HEK293T (cell line): ENCODE measurements at regions not wholly inside any gene's neighbourhood (a gene's known extent, or its start where the extent isn't known, plus 50 kb on each side); places are given as distances from the start of the nearest gene placed in this dataset.

Experiments
- CTCF ChIA-PET: fragments of 350-600 bp; formaldehyde crosslinking; extraction: SDS; loops from one replicate; lab custom pipeline; 2021; ENCODE audit warnings: antibody characterized with exemption, inconsistent platforms; lab: Yijun Ruan, JAX
- POLR2A ChIA-PET: fragments of 350-600 bp; formaldehyde crosslinking; extraction: SDS; loops from one replicate; lab custom pipeline; 2020; ENCODE audit warnings: antibody characterized with exemption, inconsistent platforms; lab: Yijun Ruan, JAX
- DNase-seq: peaks from one replicate; pipeline ENCODE4 v3.0.0; 2012; ENCODE audit warnings: mixed read lengths; ENCODE audit errors: extremely low spot score
- ARNT ChIP-seq: fragments of 450-650 bp; IDR thresholded peaks from 2 replicates; pipeline ENCODE4 v1.6.1; 2017; ENCODE audit warnings: mild to moderate bottlenecking
- BHLHE40 ChIP-seq: fragments of 450-650 bp; IDR thresholded peaks from 2 replicates; pipeline ENCODE4 v1.6.1; 2016; ENCODE audit warnings: mild to moderate bottlenecking, moderate library complexity, borderline replicate concordance
- CTBP1 ChIP-seq: fragments of 450-650 bp; IDR thresholded peaks from 2 replicates; pipeline ENCODE4 v1.6.1; 2016; ENCODE audit warnings: borderline replicate concordance
- ELF4 ChIP-seq: fragments of 450-650 bp; IDR thresholded peaks from 2 replicates; pipeline ENCODE4 v1.6.1; 2017; ENCODE audit warnings: antibody characterized with exemption
- FOXA1 ChIP-seq: fragments of 450-650 bp; IDR thresholded peaks from 2 replicates; pipeline ENCODE4 v1.6.1; 2016; ENCODE audit warnings: mild to moderate bottlenecking
- FOXK2 ChIP-seq: fragments of 450-650 bp; IDR thresholded peaks from 2 replicates; pipeline ENCODE4 v1.6.1; 2016; ENCODE audit warnings: mild to moderate bottlenecking
- FOXM1 ChIP-seq: fragments of 450-650 bp; IDR thresholded peaks from 2 replicates; pipeline ENCODE4 v1.6.1; 2017; ENCODE audit warnings: mild to moderate bottlenecking, borderline replicate concordance
- HDGF ChIP-seq: fragments of 450-650 bp; IDR thresholded peaks from 2 replicates; pipeline ENCODE4 v1.6.1; 2017; ENCODE audit warnings: antibody characterized with exemption, borderline replicate concordance
- L3MBTL2 ChIP-seq: fragments of 450-650 bp; conservative IDR thresholded peaks from 2 replicates; pipeline ENCODE4 v1.6.1; 2016; ENCODE audit warnings: mild to moderate bottlenecking
- LEF1 ChIP-seq: fragments of 450-650 bp; IDR thresholded peaks from 2 replicates; pipeline ENCODE4 v1.6.1; 2017; ENCODE audit warnings: mild to moderate bottlenecking, borderline replicate concordance
- NFRKB ChIP-seq: fragments of 450-650 bp; IDR thresholded peaks from 2 replicates; pipeline ENCODE4 v1.6.1; 2016; ENCODE audit warnings: mild to moderate bottlenecking, moderate library complexity
- PKNOX1 ChIP-seq: fragments of 450-650 bp; IDR thresholded peaks from 2 replicates; pipeline ENCODE4 v1.6.1; 2016
- SP1 ChIP-seq: fragments of 450-650 bp; IDR thresholded peaks from 2 replicates; pipeline ENCODE4 v1.6.1; 2017
- SUZ12 ChIP-seq: fragments of 450-650 bp; IDR thresholded peaks from 2 replicates; pipeline ENCODE4 v1.6.1; 2016; ENCODE audit warnings: mild to moderate bottlenecking
- TARDBP ChIP-seq: fragments of 450-650 bp; IDR thresholded peaks from 2 replicates; pipeline ENCODE4 v1.6.1; 2016
- ZNF384 ChIP-seq: fragments of 450-650 bp; IDR thresholded peaks from 2 replicates; pipeline ENCODE4 v1.6.1; 2016

DNA sequence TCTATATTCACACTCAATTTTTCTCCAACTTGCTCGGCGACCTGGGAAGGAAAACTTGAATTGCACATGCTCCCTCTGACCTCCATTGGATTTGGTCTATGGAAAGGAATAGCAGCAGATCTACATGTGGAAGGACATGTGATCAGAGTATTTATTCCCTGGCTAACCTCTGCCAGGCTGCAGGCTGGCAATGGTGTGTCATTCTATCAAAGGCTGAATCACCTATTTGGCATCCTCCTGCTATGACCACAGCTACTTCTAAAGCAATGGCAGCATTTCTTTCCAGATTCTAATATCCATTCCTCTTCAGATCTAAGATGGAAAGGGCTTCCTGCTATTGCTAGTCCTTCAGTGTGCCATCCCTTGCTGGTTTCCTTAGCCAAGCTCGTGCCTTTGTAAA is 144.3 kb upstream of the FREM2 start:
- TF ChIP-seq SP1 (no peak), L3MBTL2 (no peak), BHLHE40 (no peak), NFRKB (no peak), ARNT (no peak), TARDBP (no peak), LEF1 (no peak), ELF4 (no peak), FOXA1 (no peak), ZNF384 (no peak), SUZ12 (no peak), CTBP1 (no peak), HDGF (no peak), FOXM1 (no peak), PKNOX1 (no peak), FOXK2 (no peak)
- CTCF ChIA-PET, result no interaction called here
- DNase-seq, result no peak
- POLR2A ChIA-PET, result no interaction called here

DNA sequence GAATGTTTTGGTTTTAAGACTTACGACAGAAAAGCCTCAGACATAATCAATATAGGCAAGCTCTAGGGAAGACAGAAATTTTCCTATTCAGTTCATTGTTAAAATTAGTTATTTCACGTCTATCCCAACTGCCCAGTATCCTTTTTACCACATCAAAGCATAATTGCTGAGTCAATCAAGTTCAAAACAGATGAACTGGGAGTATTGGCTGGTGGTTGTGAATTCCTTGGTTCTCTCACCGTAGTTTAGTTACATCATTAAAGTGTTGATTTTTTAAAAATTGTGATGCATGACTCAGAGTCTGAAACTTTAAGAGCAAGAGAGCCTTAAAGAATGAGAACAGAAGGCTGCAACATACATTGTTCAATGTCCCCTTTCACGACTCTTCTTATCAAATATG is 143.3 kb upstream of the FREM2 start:
- CTCF ChIA-PET, result no interaction called here

DNA sequence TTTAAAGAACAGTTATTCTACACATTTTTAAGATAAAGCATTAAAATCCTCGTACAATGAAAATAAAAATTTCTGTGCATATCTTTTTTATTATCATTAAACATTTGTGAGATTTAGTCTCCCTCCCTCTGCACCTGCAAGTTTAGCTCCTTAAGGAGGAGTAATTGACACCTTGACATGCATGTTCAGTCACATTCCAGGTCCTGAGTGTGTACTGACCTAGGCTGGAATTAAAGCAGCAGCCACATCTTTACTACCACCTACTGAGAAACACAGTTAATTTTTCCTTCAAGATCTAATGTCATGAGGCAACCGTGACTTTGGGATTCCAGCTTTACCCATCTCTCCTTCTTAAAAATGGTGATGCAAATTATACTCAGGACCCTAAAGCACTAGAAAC is 123.1 kb upstream of the FREM2 start:
- ChIA-PET POLR2A (no interaction called here), CTCF (no interaction called here)
- TF ChIP-seq NFRKB, result no peak
- TF ChIP-seq FOXA1, result no peak
- DNase-seq, result no peak

More for the DNA sequence above, 143.3 kb upstream of the FREM2 start:
- DNase-seq, result no peak
- TF ChIP-seq BHLHE40, result no peak
- no peak for TF ChIP-seq L3MBTL2
- no peak for TF ChIP-seq NFRKB
- TF ChIP-seq ARNT, result no peak
- no peak for TF ChIP-seq FOXA1
- TF ChIP-seq SP1, result no peak
- TF ChIP-seq TARDBP, result no peak
- no peak for TF ChIP-seq PKNOX1
- no peak for TF ChIP-seq ZNF384
- TF ChIP-seq FOXK2, result no peak
- no peak for TF ChIP-seq ELF4
- no peak for TF ChIP-seq SUZ12
- no peak for TF ChIP-seq CTBP1
- no peak for TF ChIP-seq FOXM1
- no peak for TF ChIP-seq LEF1
- no peak for TF ChIP-seq HDGF
- POLR2A ChIA-PET, result no interaction called here

- ChIA-PET POLR2A (no interaction called here), CTCF (no interaction called here)
- DNase-seq, result no peak
- TF ChIP-seq SUZ12 (no peak), NFRKB (no peak), BHLHE40 (no peak)
Observed at GRCh38 chr13:38564256-38565150, 122.4 kb upstream of the FREM2 start.

DNA sequence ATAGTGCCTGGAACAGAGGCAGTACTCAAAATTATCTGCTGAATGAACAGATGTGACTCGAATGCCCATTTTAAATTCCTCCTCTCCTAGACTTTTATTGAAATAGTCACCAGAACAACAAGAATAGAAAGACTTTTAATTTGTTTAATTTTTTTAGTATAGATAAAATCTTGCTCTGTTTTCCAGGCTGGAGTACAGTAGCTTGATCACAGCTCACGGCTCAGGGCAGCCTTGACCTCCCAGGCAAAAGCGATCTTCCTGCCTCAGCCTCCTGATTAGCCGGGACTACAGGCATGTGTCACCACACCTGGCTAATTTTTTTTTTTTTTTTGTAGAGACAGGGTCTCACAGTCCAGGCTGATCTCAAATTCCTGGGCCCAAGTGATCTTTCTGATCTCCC is 120.9 kb upstream of the FREM2 start:
- DNase-seq, result no peak
- TF ChIP-seq ARNT, result no peak
- ChIA-PET CTCF (no interaction called here), POLR2A (no interaction called here)

GRCh38 chr13:38566519-38566918 is 120.4 kb upstream of the FREM2 start:
- ChIA-PET POLR2A (no interaction called here), CTCF (interaction anchor here (1.0 kb wide), 1 partner anchor 697 kb away, joined by 3 read pairs; no protein-coding TSS in a partner anchor)
- no peak for DNase-seq
- TF ChIP-seq TARDBP (no peak), L3MBTL2 (no peak), SUZ12 (no peak), ZNF384 (no peak), HDGF (no peak), BHLHE40 (no peak), SP1 (no peak), CTBP1 (no peak), FOXA1 (no peak), NFRKB (no peak), PKNOX1 (no peak), FOXM1 (no peak), FOXK2 (no peak), LEF1 (no peak), ARNT (no peak), ELF4 (no peak)
